Hepatocyte (in vitro differentiated cells): ENCODE measurements at regions not wholly inside any gene's neighbourhood (a gene's known extent, or its start where the extent isn't known, plus 50 kb on each side); places are given as distances from the start of the nearest gene placed in this dataset.

Experiments used
- EZH2 ChIP-seq: fragments of 200-600 bp; sonication (generic); IDR thresholded peaks from 2 replicates; pipeline ENCODE4 v1.6.1; 2016; ENCODE audit warnings: antibody characterized with exemption, mild to moderate bottlenecking, borderline replicate concordance
- TF ChIP-seq, protein P1 (sequence below): fragments of 200-600 bp; sonication (generic); IDR thresholded peaks from 2 replicates; pipeline ENCODE4 v1.5.1; 2016; ENCODE audit warnings: antibody characterized with exemption, mild to moderate bottlenecking; ENCODE audit not compliant: poor library complexity

DNA sequence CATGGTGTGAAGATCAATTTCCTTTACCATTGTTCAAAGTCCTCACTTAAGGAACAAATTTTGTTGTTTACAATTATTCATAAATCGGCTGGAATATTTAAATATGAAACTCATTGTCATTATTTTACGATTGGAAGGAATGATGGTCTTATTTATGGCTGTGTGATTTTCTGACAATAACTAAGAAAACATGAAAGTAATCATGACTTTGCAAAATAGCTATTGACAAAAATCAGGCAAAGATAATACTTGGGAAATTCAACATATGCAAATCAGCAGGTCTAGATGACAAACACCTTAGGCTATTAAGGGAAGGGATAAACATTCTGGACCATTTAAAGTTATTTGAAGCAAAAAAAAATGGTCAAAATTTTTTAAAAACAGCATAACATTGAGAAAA lies 654.8 kb upstream of the CNTN5 start:
- TF ChIP-seq, protein P1, sequence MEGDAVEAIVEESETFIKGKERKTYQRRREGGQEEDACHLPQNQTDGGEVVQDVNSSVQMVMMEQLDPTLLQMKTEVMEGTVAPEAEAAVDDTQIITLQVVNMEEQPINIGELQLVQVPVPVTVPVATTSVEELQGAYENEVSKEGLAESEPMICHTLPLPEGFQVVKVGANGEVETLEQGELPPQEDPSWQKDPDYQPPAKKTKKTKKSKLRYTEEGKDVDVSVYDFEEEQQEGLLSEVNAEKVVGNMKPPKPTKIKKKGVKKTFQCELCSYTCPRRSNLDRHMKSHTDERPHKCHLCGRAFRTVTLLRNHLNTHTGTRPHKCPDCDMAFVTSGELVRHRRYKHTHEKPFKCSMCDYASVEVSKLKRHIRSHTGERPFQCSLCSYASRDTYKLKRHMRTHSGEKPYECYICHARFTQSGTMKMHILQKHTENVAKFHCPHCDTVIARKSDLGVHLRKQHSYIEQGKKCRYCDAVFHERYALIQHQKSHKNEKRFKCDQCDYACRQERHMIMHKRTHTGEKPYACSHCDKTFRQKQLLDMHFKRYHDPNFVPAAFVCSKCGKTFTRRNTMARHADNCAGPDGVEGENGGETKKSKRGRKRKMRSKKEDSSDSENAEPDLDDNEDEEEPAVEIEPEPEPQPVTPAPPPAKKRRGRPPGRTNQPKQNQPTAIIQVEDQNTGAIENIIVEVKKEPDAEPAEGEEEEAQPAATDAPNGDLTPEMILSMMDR = no peak
- TF ChIP-seq EZH2 = no peak
